HG03196 (cell line): ENCODE measurements at regions not wholly inside any gene's neighbourhood (a gene's known extent, or its start where the extent isn't known, plus 50 kb on each side); places are given as distances from the start of the nearest gene placed in this dataset.
"Not testable (repeated sequence)": the region's sequence is repeated elsewhere in the genome, so short reads cannot be mapped to it uniquely, and the experiment has no call there.

Source experiments
- ATAC-seq: cut with Tn5 transposase; IDR thresholded peaks from one replicate; pipeline ENCODE4 v1.9.1; 2021; ENCODE audit not compliant: unreplicated experiment

GRCh38 chr6:128739112-128739511, 143.8 kb upstream of the LAMA2 start:
- no peak for ATAC-seq

DNA sequence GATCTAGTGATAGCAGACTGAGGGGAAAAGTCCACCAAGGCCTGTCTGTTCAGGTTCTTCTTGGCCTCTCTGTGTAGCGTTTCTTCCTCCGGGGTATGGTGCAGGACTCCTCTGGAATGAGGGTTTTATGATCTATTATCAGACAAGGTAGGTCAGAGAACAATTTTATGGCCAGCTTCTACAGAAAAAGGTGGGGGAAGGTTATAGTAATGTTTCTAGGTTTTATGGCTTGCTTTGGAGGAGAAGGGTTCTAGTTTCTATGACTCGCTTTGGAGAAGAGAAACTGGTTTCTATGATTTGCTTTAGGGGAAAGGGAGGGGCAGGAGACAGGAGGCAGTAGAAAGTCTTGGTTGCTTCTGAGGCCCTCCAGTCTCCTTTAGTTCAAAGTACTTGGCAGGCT, 144.8 kb upstream of the LAMA2 start:
- no peak for ATAC-seq

GRCh38 chr6:128736780-128737179, 146.2 kb upstream of the LAMA2 start:
- no peak for ATAC-seq

GRCh38 chr6:128731249-128732165, 151.4 kb upstream of the LAMA2 start:
- ATAC-seq = no peak

GRCh38 chr6:128727500-128727899, 155.4 kb upstream of the LAMA2 start:
- ATAC-seq = no peak

DNA sequence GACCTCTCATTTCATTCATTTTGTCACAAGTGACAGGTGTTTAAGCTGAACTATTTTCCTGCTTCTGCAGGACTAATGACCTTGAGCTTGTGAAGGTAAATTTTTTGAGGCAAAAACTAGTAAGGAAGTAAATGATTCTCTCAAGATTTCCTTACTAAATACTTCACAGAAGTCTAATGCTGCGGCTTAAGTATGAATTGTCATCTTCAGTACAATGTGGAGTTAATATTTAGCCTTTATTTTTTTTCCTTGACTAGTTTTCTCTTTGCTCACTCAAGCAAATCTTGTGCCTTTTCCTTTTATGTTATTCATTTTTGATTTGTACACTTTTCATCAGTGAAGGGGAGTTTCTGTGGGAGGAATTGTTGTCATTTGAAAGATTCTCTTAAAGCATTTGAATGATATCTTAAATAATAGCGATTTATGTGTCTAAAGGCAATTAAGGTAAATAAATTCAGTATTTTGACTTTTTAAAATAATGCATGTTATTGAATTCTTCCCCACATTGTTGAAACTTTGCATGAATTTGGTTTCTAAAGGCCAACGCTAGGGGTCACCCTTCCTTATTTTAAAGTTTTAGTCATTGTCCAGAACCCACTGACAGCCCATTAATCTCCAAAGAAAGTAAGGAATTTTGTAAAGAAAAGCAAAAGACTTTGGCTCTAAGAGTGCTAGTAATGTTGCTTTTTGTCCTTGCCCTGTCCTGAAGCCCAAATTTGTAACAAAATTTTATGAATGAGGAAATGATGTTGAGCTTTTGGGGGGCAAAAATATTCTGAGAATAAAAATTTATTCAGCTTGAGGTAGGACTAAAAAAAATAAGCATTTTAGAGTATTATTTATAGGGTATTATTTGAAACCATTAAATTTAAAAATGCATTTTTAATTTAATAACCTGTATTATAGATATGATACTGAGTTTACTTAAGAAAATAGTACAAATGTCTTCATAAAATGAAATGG, 157.4 kb upstream of the LAMA2 start:
- no peak for ATAC-seq

- ATAC-seq = no peak
These were observed 158.2 kb upstream of the LAMA2 start for GRCh38 chr6:128724738-128725137.

DNA sequence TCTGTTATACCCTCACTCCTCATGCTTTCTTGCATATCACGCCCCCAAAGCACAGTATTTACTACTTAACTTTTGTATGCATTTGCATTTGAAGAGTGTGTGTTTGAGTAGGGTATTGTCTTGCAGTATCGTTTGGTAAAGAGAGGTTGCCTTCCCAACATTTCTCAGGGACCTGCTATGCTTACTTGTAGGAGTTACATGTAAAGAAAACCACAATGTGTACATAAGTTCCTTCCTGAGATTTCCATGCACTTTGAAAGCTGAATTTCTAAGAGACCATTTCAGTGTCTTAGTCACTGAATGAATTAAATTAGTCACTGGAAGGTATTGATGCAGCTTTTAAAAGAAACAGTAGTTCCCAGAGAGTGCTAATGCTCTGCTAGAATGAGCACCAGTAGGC, 159.3 kb upstream of the LAMA2 start:
- ATAC-seq = no peak

DNA sequence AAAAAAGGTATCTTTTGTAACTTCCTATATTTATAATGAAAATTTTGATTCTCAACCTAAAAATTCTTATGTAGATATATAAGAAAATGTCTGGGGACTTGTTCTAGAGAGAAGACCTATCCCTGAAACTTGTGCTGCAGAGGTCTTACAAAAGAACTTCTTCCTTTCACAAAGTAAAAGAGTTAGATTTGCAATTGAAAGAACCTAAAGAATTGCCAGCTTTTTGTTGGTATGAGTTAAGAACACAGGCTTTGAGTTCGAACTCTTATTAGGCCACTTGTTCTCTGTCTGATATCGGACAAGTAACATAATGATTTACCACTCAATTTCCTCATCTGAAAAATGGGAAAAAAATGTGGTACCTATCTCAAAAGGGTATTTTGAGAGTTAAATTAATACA, 162.0 kb upstream of the LAMA2 start:
- no peak for ATAC-seq

GRCh38 chr6:128719786-128720185, 163.2 kb upstream of the LAMA2 start:
- ATAC-seq = no peak

- no peak for ATAC-seq
These were observed 169.5 kb upstream of the LAMA2 start for GRCh38 chr6:128713461-128713860.

GRCh38 chr6:128712898-128713297, 170.0 kb upstream of the LAMA2 start:
- no peak for ATAC-seq

- no peak for ATAC-seq
These were observed 171.8 kb upstream of the LAMA2 start for GRCh38 chr6:128711149-128711548.

DNA sequence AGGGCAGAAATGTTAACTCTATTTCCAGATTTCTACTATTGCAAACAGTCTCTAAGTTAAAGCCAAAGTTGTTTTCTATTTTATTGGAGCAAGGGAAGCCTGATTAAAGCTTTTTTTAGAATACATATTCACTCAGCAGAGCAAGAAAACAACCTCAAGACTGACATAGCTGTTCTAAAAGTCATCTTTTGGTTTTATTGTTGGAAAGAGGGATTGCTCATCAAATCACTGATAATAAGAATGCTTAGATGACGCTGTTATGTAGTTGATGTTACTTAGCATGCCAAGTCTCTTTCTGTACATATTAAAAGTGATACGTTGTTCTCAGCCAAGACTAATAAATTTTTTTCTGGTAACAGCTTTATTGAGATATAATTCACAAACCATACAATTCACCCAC, 172.6 kb upstream of the LAMA2 start:
- no peak for ATAC-seq

GRCh38 chr6:128704601-128705000, 178.3 kb upstream of the LAMA2 start:
- no peak for ATAC-seq

GRCh38 chr6:128703794-128704193, 179.1 kb upstream of the LAMA2 start:
- ATAC-seq = not testable (repeated sequence)

DNA sequence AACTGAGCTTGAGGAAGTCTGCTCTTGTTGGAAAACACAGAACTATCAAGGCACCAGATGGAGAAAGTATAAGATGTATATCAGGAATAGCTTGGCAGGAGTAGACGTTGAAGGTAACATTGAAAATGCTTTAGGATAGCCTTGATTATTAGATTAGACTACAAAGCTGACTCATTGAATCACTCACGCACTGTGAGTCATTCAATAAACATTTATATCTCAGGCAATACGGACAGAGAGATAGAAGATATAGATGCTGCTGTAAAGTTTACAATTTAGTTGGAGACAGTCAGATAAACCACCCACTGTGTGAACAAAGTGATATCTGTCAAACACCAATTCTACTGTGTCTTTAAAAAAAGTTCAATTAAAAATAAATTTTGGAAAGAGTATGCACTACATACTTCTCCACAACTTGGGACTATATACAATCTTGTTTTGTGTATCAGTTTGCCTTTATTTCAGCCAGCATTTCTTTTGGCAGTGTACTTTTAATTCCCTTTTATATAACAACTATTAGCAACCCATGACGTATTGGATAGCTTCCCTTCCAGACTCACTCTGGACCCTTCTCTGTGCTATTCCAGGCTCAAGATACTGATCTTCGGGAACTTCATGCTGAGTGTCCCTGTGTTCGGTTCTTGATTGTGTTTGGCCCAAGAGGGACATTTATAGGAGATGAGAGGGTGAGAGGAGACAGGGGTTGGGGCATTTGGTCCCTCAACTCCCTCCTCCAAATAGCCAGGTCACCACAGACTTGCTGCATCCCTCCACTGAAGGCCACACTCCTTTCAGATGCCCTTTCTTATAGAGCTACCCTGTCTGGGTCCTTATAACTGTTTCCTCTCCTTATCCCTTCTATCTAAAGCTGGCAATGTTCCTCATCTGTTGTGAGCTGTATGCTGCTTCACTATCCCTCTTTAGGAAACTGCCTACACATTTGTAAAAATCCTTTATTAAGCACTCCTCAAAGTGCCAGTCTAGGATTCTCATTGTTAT, 176.6 kb upstream of the PTPRK start:
- no peak for ATAC-seq

DNA sequence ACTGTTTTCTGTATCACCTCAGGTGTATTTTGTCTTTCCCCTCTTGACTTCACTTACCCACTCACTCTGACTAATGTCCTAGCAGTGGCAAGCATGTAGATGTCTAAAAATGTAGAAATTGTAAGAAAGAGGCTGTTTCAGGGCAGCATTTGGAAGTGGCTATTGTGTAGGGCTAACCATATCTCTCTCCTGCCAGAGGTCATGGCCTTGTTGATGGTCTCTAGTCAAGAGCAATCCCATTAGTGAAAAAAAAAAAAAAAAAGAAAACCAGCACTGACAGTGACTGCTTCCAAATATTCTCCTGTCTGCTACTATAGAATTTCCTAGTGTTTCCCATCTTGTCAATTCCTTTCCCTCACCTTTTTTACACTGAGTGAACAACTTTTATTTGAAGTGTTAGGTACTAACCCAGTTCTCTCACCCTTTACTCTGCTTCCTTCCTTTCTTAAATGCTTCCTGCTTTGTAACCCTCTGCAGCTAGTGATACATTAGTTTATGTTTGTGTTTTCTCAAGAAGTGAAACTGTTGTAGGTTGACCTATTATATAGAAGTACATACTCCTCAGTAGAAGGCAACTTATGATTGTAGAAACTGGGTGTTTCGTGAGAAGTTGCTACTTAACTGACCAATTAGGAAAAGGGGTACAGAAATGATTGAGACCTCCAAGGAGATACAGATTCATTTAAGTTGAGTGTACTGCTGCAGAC, 174.1 kb upstream of the PTPRK start:
- peak; percentile 96 for ATAC-seq

DNA sequence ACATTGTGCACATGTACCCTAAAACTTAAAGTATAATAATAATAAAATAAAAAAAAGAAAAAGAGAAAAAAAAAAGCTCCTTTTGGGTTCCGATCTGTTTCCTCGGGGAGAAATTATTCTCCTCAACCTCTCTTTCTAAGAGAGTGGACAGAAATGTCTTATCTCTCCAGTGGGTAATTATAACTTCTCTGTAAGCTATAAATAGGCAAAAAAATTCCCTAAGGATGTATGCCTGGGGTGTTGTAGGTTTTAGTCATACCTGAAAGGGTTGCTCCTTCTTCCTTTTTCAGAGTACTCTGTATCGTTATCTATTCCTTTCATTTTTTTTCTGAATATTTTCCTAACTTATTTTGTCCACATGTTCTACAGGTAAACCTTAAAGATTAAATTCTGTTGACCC, 169.7 kb upstream of the PTPRK start:
- no peak for ATAC-seq

DNA sequence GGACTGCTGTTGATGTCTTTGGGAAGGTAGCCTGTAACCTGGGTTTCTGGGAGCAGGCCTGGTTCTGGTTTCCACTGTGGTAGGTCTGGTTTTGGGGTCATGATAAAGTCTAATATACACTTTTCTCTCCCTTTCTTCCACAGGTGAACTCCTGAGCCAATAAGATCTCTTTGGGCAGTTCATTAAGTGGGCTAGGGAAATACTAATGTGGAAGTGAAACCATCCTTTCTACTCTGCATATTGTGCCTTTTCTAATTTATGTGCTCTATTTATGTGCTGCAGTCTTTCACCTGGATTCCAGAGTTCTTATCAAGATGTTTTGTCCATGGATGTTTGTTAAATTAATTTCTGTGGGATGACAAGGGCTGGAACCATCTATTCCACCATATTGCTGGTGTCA, 165.7 kb upstream of the PTPRK start:
- ATAC-seq = no peak
